Bronchial epithelial cell (primary cell): ENCODE measurements at regions not wholly inside any gene's neighbourhood (a gene's known extent, or its start where the extent isn't known, plus 50 kb on each side); places are given as distances from the start of the nearest gene placed in this dataset.

Experiments used
- DNase-seq: peaks from one replicate; pipeline ENCODE4 v3.0.0-alpha.2; 2010; ENCODE audit warnings: low read depth
- FAIRE-seq: peaks from 2 replicates; lab custom pipeline; 2011; peaks lifted over from hg19 to GRCh38; lab: Jason Lieb, UNC
- H3K27me3 ChIP-seq: 2 replicates; pipeline ENCODE4 v1.5.1; 2011; ENCODE audit warnings: low read length; ENCODE audit not compliant: control insufficient read depth, insufficient read depth
- H3K36me3 ChIP-seq: 2 replicates; pipeline ENCODE4 v1.5.1; 2011; ENCODE audit warnings: low read length; ENCODE audit not compliant: control insufficient read depth, insufficient read depth
- H3K4me3 ChIP-seq: 2 replicates; pipeline ENCODE4 v1.5.1; 2011; ENCODE audit warnings: mild to moderate bottlenecking, low read depth, low read length, control low read depth
- TF ChIP-seq, protein P1 (sequence below): IDR thresholded peaks from 2 replicates; pipeline ENCODE4 v1.5.1; 2011; ENCODE audit warnings: mild to moderate bottlenecking, moderate library complexity, low read length, control low read depth, inconsistent platforms; ENCODE audit not compliant: insufficient read depth, severe bottlenecking

DNA sequence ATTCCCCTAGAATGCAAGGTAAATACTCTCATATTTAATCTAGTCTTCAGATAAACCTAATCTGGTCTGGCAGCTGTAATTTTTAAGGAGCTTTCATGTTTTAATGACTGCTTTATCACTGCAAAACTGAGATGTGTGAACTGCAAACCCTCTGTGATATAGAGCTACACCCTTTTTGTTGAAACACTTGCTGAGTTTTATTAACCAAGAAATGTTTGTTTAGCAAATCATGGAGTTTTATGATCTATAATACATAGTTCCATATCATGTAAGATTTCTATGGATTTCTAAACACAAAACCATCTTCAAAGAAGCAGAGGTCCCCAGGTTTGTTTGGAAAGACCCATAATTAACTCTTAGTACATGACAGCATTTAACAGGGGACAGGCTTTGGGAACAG is 126.4 kb downstream of the BTC start:
- H3K27me3 ChIP-seq: no peaks in the 10 kb centered on the region
- DNase-seq (no peak), FAIRE-seq (no peak)
- TF ChIP-seq, protein P1, sequence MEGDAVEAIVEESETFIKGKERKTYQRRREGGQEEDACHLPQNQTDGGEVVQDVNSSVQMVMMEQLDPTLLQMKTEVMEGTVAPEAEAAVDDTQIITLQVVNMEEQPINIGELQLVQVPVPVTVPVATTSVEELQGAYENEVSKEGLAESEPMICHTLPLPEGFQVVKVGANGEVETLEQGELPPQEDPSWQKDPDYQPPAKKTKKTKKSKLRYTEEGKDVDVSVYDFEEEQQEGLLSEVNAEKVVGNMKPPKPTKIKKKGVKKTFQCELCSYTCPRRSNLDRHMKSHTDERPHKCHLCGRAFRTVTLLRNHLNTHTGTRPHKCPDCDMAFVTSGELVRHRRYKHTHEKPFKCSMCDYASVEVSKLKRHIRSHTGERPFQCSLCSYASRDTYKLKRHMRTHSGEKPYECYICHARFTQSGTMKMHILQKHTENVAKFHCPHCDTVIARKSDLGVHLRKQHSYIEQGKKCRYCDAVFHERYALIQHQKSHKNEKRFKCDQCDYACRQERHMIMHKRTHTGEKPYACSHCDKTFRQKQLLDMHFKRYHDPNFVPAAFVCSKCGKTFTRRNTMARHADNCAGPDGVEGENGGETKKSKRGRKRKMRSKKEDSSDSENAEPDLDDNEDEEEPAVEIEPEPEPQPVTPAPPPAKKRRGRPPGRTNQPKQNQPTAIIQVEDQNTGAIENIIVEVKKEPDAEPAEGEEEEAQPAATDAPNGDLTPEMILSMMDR: no peak
- H3K36me3 ChIP-seq: no peaks in the 10 kb centered on the region
- H3K4me3 ChIP-seq: no peak overlapping the region

DNA sequence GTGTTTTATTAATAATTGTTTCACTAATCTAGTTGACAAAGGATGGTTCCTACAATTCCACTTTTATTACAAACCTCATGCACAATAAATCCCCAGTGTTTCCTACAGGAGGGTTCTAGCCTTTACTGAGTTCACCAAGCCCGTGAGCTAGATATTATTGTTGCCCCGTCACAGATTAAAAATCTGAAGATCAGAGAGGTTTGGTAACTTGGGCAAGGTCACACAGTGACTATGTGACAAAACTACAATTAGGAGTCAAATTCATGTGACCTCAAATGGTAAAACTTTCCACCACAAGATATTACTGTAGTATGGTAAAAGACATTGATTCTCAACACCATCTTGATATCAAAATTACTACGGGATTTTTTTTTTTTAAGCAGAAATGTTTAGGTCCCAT is 124.6 kb downstream of the BTC start:
- TF ChIP-seq, protein P1: no peak
- DNase-seq: no peak
- FAIRE-seq: no peak
- no peaks in the 10 kb centered on the region for H3K36me3 ChIP-seq
- no peaks in the 10 kb centered on the region for H3K27me3 ChIP-seq
- no peak overlapping the region for H3K4me3 ChIP-seq

GRCh38 chr4:74670583-74670982 is 123.7 kb downstream of the BTC start:
- no peaks in the 10 kb centered on the region for H3K27me3 ChIP-seq
- FAIRE-seq (no peak), DNase-seq (no peak)
- TF ChIP-seq, protein P1: no peak
- H3K4me3 ChIP-seq: no peak overlapping the region
- no peaks in the 10 kb centered on the region for H3K36me3 ChIP-seq

GRCh38 chr4:74671080-74671698 is 123.1 kb downstream of the BTC start:
- FAIRE-seq: no peak

DNA sequence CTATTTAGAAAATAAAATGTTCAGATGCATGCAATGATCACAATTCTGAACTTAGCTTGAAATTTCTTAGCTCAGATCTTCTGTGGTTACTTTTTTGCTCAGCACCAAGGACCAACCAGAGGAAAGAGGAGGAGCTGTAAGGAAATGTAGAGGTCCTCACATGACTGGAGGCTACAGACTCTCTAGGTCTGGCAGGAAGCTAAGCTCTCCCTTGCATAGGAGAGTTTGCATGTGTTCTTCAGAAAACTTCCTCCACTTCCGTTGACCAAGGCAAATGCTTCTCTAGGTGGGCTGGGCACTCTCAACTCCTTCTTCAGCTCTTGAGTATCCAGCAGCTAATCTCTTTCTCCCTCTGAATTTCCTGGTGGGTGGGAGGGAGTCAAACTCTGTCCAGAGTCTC is 119.6 kb downstream of the BTC start:
- H3K27me3 ChIP-seq: no peaks in the 10 kb centered on the region
- no peak for DNase-seq
- no peak overlapping the region for H3K4me3 ChIP-seq
- no peak for FAIRE-seq
- H3K36me3 ChIP-seq: no peaks in the 10 kb centered on the region
- TF ChIP-seq, protein P1: no peak

More at GRCh38 chr4:74671080-74671698, 123.1 kb downstream of the BTC start:
- peak; percentile 74 for DNase-seq
- TF ChIP-seq, protein P1: peak; percentile 54
- Histone ChIP-seq H3K4me3 (no peak overlapping the region), H3K27me3 (no peaks in the 10 kb centered on the region), H3K36me3 (no peaks in the 10 kb centered on the region)
